SK-N-SH (cell line): ENCODE measurements at regions not wholly inside any gene's neighbourhood (a gene's known extent, or its start where the extent isn't known, plus 50 kb on each side); places are given as distances from the start of the nearest gene placed in this dataset.

Experiments
- CHD2 ChIP-seq: fragments of 150-350 bp; IDR thresholded peaks from 2 replicates; pipeline ENCODE4 v1.6.1; 2018; ENCODE audit warnings: low read length; ENCODE audit not compliant: partially characterized antibody
- EP300 ChIP-seq, 2 experiments: IDR thresholded peaks; 2 replicates each; pipeline versions ENCODE4 v1.4.0 to v1.6.1; 2012; ENCODE audit warnings: borderline replicate concordance in 1 of 2, low read depth in 1 of 2, low read length in 1 of 2
- EZH2phosphoT487 ChIP-seq: fragments of 200-600 bp; sonication (generic); IDR thresholded peaks from 2 replicates; pipeline ENCODE4 v1.6.1; 2017; ENCODE audit warnings: low read depth, mixed run types, mild to moderate bottlenecking, antibody characterized with exemption, moderate library complexity, borderline replicate concordance
- FOXJ3 ChIP-seq: sonication (generic); formaldehyde crosslinking; IDR thresholded peaks from 2 replicates; pipeline ENCODE4 v1.5.1; 2020; ENCODE audit warnings: mild to moderate bottlenecking, missing genetic modification reagents
- FOXM1 ChIP-seq: IDR thresholded peaks from 2 replicates; pipeline ENCODE4 v1.4.0; 2012; ENCODE audit warnings: low read depth, mild to moderate bottlenecking
- NRF1 ChIP-seq: IDR thresholded peaks from 2 replicates; pipeline ENCODE4 v1.6.1; 2012; ENCODE audit warnings: low read depth, mild to moderate bottlenecking, low read length
- POLR2AphosphoS5 ChIP-seq: IDR thresholded peaks from 2 replicates; pipeline ENCODE4 v1.6.1; 2012; ENCODE audit warnings: low read depth, low read length
- RAD21 ChIP-seq: IDR thresholded peaks from 2 replicates; pipeline ENCODE4 v1.6.1; 2012; ENCODE audit warnings: mild to moderate bottlenecking, low read length
- SMC3 ChIP-seq: IDR thresholded peaks from 2 replicates; pipeline ENCODE4 v1.6.1; 2012; ENCODE audit warnings: low read depth, low read length, improper control_type of control experiment
- TF ChIP-seq, protein P1 (sequence below): fragments of 200-600 bp; sonication (generic); IDR thresholded peaks from 2 replicates; pipeline ENCODE4 v1.6.1; 2017; ENCODE audit warnings: antibody characterized with exemption, mild to moderate bottlenecking, moderate library complexity
- TF ChIP-seq, protein P2 (sequence below): fragments of 150-350 bp; IDR thresholded peaks from 2 replicates; pipeline ENCODE4 v1.6.1; 2017; ENCODE audit warnings: antibody characterized with exemption, low read length, low read depth, borderline replicate concordance

DNA sequence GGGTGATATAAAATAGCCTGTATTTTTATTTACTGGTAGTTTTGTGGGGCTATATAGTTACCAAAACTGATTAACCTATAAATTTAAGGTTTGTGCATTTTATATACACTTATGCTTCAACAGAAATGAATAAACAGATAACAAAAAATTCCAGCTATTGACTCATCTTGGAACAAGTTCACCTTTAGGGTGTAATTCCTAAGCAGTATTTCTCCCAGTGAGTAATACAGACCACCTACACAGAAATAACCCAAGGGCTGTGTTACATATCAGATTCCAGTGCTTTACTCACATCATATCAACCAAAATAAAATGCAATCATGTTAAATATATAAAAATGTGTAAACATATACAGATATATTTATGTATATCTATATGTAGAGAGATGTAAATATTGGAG is 345.6 kb downstream of the ADAMTS20 start:
- TF ChIP-seq RAD21 (no peak), NRF1 (no peak), FOXM1 (no peak), FOXJ3 (no peak), SMC3 (no peak), EZH2phosphoT487 (no peak), POLR2AphosphoS5 (no peak), CHD2 (no peak), EP300 (IDR thresholded peaks at IDR 0.05; ENCODE audit: borderline replicate concordance in 1 of 2, low read depth in 1 of 2, low read length in 1 of 2) (no peak)
- TF ChIP-seq, protein P1, sequence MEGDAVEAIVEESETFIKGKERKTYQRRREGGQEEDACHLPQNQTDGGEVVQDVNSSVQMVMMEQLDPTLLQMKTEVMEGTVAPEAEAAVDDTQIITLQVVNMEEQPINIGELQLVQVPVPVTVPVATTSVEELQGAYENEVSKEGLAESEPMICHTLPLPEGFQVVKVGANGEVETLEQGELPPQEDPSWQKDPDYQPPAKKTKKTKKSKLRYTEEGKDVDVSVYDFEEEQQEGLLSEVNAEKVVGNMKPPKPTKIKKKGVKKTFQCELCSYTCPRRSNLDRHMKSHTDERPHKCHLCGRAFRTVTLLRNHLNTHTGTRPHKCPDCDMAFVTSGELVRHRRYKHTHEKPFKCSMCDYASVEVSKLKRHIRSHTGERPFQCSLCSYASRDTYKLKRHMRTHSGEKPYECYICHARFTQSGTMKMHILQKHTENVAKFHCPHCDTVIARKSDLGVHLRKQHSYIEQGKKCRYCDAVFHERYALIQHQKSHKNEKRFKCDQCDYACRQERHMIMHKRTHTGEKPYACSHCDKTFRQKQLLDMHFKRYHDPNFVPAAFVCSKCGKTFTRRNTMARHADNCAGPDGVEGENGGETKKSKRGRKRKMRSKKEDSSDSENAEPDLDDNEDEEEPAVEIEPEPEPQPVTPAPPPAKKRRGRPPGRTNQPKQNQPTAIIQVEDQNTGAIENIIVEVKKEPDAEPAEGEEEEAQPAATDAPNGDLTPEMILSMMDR = no peak
- TF ChIP-seq, protein P2, sequence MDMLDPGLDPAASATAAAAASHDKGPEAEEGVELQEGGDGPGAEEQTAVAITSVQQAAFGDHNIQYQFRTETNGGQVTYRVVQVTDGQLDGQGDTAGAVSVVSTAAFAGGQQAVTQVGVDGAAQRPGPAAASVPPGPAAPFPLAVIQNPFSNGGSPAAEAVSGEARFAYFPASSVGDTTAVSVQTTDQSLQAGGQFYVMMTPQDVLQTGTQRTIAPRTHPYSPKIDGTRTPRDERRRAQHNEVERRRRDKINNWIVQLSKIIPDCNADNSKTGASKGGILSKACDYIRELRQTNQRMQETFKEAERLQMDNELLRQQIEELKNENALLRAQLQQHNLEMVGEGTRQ = no peak
